Glomerular visceral epithelial cell (primary cell): ENCODE measurements at regions not wholly inside any gene's neighbourhood (a gene's known extent, or its start where the extent isn't known, plus 50 kb on each side); places are given as distances from the start of the nearest gene placed in this dataset.

Experiments
- DNase-seq: peaks from one replicate; pipeline ENCODE4 v3.0.0-alpha.2; 2016; ENCODE audit errors: extremely low spot score

- no peak for DNase-seq
Measured at GRCh38 chr20:17858450-17859001, 110.1 kb downstream of the SNX5 start.

DNA sequence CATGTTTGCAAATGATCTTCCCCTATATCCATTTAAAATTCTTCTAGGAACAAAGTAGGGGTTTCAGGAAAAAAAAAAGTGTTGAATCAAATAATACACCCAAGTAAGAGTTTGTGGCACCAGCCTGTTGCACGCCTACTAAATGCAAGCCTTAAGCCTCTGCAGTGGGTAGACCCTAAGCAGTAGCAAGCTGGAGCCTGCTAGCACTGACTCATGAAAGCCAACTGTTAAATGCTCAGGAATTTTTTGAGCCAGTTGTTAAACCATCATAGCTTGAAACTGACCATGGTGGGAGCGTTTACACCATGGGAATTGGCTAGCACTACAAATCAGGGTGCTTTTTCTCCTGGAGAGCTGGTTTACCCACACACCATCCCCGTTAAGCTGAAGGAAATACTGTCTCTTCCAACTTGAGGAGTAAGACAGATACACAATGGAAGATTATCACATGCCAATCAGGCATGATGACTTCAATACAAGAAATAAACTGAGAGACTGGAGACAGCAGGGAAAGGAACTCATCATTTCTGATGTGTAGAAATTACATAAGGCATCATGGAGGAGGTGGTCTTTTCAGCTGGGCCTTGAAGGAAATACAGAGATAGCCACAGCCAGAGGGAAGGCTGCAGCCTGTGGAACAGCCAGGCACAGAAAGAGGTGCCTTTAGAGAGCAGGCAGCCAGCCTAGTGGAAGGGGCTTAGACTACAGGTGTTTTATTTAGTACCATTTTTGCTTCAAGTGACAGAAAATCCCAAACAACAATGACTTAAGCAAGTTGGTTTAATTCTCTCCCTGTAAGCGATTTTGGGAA, 110.8 kb downstream of the SNX5 start:
- DNase-seq = no peak

DNA sequence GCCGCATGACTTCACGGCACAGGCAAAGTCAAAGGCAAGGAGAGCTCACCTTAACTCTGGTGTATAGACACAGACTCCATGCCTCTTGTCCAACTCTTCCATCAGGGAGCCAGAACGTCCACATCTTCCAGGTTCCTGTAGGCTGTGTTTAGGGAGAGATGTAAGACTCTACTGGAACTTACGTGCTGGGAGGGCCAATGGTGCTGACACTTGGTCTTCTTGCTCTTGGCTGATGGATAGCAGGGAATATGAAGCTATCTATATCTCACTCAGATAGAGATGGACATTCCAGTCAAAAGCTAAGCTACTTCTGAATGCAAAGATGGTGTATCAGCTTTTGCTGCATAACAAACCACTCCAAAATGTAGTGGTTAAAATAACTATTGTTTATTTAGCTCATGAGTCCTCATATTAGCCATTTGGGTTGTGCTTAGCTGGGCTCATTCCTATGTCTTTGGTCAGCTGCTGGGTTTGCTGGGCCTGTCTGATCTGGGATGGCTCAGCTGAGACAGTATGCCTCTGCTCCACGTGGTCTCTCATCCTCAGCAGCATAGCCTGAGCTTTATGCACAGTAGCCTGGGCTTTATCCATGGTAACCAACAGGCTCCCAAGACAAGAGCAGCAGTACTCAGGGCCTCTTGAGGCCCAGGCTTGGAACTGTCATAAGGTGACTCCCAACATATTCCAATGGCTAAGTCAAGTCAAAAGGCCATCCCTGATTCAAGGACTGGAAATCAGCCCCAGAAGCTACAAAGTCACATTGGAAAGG, 111.6 kb downstream of the SNX5 start:
- DNase-seq = no peak

DNA sequence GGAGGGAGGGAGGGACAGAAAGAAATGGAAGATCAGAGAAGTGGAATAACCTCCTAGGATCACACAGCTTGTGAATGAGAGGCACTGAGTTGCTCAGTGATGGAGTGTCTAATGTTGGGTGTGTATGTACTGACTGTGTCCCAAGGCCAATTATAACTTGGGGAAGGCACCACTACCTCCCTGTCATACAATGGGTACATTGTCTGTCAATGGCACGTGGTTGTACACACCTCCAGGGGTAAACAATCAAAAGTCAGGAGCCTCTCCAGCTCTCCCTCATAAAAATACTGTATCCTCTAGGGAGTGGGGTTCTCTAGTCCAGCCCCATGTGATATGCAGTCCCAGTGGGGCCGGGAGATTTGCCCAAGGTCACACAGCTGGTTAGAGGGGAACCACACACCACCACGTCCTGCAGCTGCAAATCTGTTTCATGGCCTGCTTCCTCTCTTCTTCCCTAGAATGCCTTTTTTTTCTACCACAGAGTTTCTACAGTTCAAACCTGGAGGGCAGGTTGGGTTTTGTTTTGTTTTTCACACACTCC, 112.5 kb downstream of the SNX5 start:
- no peak for DNase-seq

- DNase-seq = peak; percentile 27
Measured at GRCh38 chr20:17854307-17854903, 114.2 kb downstream of the SNX5 start.

DNA sequence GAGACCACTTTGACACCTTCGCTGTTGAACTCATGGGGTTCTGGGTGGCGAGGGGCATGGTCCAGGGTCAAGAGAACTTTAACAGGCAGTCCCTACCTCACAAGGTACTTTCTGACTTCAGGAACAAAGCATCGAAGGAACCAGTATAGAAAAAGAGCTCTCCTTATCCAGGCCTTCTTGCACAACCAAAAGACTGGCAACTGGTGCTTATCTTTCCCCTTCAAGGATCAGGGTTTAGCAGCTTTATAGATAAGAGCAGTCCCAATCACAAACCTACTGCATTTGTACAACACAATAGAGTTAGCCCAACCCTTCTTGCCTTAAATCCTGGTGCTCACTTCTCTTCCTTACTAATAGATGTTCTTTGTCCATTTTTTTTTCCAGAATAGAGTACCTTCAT, 116.3 kb downstream of the SNX5 start:
- no peak for DNase-seq

- DNase-seq = no peak
Measured at GRCh38 chr20:17850684-17851026, 117.9 kb downstream of the SNX5 start.

GRCh38 chr20:17849901-17850683, 118.5 kb downstream of the SNX5 start:
- peak; percentile 93 for DNase-seq

GRCh38 chr20:17849138-17849900, 119.3 kb downstream of the SNX5 start:
- DNase-seq = no peak

- no peak for DNase-seq
Measured at GRCh38 chr20:17848249-17849048, 120.1 kb downstream of the SNX5 start.

- DNase-seq = no peak
Measured at GRCh38 chr20:17845701-17846475, 122.7 kb downstream of the SNX5 start.

DNA sequence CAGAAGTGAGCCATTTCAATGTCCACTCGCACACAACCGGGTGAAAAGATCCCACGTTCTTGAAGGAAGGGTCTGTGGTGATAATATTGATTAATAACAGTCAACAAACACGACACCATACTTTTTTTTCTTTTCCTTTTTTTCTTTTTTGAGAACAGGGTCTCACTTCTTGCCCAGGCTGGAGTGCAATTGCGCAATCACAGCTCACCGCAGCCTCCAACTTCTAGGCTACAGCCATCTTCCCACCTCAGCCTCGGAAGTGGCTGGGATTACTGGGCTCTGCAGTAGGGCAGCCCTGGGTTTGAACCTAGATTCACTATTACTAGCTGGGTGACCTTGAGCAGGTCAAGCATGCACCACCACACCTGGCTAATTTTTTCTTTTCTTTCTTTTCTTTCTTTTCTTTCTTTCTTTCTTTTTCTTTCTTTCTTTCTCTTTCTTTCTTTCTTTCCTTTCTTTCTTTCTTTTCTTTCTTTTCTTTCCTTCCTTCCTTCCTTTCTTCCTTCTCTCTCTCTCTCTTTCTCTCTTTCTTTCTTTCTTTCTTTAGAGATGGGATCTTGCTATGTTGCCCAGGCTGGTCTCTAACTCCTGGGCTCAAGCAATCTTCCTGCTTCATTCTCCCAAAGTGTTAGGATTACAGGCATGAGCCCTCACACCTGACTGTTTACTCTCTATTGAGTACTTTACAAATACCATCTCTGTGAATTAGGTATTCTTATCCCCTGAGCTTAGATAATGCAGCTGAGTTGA, 123.9 kb downstream of the SNX5 start:
- DNase-seq = no peak

- no peak for DNase-seq
Measured at GRCh38 chr20:17844133-17844429, 124.5 kb downstream of the SNX5 start.

DNA sequence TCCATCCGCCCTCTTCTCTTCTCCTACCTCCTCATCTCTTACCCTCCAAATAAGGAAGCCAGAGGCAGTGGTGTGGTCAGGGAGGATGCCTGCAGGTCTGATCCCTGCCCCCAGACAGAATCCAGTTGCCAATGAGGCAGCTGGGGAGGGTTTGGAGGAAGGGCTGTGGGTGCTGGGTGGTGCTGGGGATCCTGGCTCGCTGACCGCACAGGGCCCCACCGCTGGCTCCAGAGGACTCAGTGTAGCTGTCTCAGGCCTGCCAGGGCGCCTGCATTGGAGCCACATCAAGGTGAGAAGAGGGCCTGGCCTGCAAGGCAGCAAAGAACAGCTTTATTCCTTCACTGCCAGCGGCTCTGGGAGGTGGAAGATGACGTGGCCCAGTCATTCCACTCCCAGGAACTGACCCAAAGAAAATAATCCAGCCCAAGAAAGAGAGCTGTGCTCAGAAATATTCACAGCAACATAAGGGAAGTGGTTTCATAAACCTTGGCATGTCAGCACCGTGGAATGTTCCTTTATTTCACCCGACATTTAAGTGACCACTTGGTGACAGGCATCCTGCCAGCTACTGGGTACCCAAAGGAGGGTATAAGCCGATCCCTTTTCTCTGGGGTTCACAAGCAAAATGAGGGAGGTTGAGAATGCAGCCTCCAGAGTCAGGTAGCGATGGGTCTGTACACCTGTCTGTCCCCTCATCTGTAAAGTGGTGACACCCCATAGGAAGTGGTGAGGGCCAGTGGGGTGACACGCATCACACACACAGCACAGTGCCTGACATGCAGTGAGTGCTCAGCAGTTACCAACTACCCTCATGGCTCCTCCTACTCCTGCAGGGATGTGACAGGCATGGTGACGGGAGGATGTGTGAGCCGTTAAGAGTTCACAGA, 125.1 kb downstream of the SNX5 start:
- DNase-seq = peak; percentile 99

- DNase-seq = peak; percentile 43
Measured at GRCh38 chr20:17841751-17842215, 126.8 kb downstream of the SNX5 start.

DNA sequence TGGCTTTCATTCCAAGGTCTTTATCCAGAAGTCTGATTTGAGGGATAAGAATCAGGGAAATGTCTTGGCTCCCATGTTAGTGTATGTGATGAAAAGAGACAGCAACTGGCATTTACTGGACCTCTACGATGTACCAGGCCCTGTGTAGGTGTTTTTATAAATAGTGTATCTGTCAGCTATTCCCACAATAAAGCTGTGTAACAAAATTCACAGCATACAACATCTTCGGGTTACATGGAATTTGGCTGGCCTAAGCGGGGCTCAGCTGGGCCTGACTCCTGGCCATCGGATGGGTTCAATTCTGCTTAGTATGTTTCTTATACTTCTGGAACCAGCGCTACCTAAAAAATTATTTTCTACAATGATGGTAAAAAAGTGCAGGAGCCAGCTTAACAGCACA, 128.2 kb downstream of the SNX5 start:
- no peak for DNase-seq

GRCh38 chr20:17838921-17839320, 129.7 kb downstream of the SNX5 start:
- DNase-seq = no peak
